Renal pelvis (tissue), 1 donor: ENCODE measurements at regions not wholly inside any gene's neighbourhood (a gene's known extent, or its start where the extent isn't known, plus 50 kb on each side); places are given as distances from the start of the nearest gene placed in this dataset.
"Not testable (repeated sequence)": the region's sequence is repeated elsewhere in the genome, so short reads cannot be mapped to it uniquely, and the experiment has no call there.

Experiments
- DNase-seq: peaks from one replicate; pipeline ENCODE4 v3.0.0-alpha.2; 2013

- DNase-seq = no peak
Measured at GRCh38 chr5:119694284-119694683, 64.9 kb downstream of the FAM170A start.

GRCh38 chr5:119706049-119706448, 76.7 kb downstream of the FAM170A start:
- no peak for DNase-seq

GRCh38 chr5:119708076-119708790, 78.9 kb downstream of the FAM170A start:
- no peak for DNase-seq

- no peak for DNase-seq
Measured at GRCh38 chr5:119721775-119722174, 92.4 kb downstream of the FAM170A start.

GRCh38 chr5:119725291-119725690, 95.9 kb downstream of the FAM170A start:
- not testable (repeated sequence) for DNase-seq

- no peak for DNase-seq
Measured at GRCh38 chr5:119726544-119726943, 97.2 kb downstream of the FAM170A start.

- DNase-seq = no peak
Measured at GRCh38 chr5:119740225-119740624, 110.9 kb downstream of the FAM170A start.

GRCh38 chr5:119741691-119742090, 112.3 kb downstream of the FAM170A start:
- DNase-seq = no peak

GRCh38 chr5:119742311-119742710, 113.0 kb downstream of the FAM170A start:
- no peak for DNase-seq

- peak; percentile 10 for DNase-seq
Measured at GRCh38 chr5:119743927-119744326, 114.6 kb downstream of the FAM170A start.

- no peak for DNase-seq
Measured at GRCh38 chr5:119745976-119746375, 116.6 kb downstream of the FAM170A start.

- DNase-seq = no peak
Measured at GRCh38 chr5:119746984-119747383, 117.6 kb downstream of the FAM170A start.

GRCh38 chr5:119750887-119751733, 121.8 kb downstream of the FAM170A start:
- DNase-seq = no peak

- DNase-seq = no peak
Measured at GRCh38 chr5:119751734-119752094, 122.4 kb downstream of the FAM170A start.

- DNase-seq = no peak
Measured at GRCh38 chr5:119752921-119753886, 123.8 kb downstream of the FAM170A start.

GRCh38 chr5:119754825-119755224, 125.5 kb downstream of the FAM170A start:
- DNase-seq = not testable (repeated sequence)

GRCh38 chr5:119757276-119757675, 127.9 kb downstream of the FAM170A start:
- no peak for DNase-seq

- DNase-seq = not testable (repeated sequence)
Measured at GRCh38 chr5:119769695-119770693, 140.6 kb downstream of the FAM170A start.

- DNase-seq = not testable (repeated sequence)
Measured at GRCh38 chr5:119780145-119780544, 150.8 kb downstream of the FAM170A start.

GRCh38 chr5:119785057-119785456, 155.7 kb downstream of the FAM170A start:
- DNase-seq = no peak
